NCI-H1417 (cell line): ENCODE measurements at regions not wholly inside any gene's neighbourhood (a gene's known extent, or its start where the extent isn't known, plus 50 kb on each side); places are given as distances from the start of the nearest gene placed in this dataset.
"Not testable (repeated sequence)": the region's sequence is repeated elsewhere in the genome, so short reads cannot be mapped to it uniquely, and the experiment has no call there.

Experiments used
- DNase-seq, 3 experiments: peaks; one replicate each; lab custom pipeline; 2025; lab: John Stamatoyannopoulos, UW

DNA sequence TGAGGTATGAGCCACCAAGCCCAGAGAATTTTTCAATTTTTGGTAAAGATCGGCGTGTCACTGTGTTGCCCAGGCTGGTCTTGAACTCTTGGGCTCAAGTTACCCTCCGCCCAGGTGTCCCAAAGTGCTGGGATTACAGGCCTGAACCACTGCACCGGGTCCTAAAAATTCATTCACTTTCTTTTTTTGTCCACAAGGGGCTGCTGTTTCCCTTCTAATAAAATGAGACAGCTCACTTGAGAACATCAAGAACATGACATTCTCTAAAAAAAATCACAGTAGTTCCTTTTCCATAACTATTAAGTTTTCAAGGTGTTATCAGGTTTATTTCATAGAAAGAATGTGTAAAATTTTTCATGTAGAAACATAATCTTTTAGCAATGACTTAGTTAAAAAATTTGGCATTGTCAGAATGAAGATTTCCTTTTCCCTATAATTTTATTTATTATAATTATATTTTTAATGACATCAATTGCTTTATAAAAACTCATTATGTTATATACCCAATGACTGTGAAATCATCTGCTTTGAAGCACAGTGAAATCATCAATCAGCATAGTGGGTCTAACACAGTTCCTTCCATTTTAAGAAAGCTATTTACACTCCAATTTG is 1723.8 kb upstream of the DEFB115 start:
- DNase-seq: peak in 2 of 3 experiments; percentile 11 to 58

DNA sequence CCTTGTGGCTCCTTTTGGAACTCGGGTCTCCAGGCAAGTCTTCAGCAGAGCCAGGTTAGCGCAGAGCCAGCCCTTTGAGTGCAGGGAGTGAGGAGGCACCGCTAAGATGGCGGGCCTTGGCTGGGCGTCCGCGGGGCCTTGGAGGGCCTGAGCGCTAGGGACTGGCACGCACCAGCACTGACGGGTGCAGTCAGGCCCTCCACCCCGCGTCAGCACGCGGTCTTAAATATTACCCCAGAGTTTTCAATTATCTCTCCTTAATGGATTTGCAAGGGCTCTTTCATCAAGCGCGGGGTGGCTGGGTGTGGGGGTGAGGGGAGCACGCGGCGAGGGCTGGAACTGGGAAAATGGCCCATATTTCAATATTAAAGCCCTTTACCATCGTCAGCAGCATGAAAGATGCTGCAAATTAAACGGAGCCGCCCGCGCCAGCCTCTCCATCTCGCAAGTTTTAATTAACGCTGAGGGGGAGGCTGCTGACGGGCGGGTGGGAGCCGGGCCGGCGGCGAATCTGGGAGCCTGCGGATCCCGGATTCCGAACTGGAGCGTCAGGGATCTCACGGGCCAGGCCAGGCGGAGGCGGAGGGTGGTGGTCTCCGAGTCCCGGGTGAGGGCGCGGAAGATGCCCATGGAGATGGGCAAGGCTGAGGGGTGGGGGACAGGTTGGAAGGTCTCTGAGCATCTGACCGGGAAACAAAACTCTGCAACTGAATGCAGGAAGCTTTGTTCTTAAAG is 1690.4 kb upstream of the DEFB115 start:
- DNase-seq: not testable (repeated sequence)

DNA sequence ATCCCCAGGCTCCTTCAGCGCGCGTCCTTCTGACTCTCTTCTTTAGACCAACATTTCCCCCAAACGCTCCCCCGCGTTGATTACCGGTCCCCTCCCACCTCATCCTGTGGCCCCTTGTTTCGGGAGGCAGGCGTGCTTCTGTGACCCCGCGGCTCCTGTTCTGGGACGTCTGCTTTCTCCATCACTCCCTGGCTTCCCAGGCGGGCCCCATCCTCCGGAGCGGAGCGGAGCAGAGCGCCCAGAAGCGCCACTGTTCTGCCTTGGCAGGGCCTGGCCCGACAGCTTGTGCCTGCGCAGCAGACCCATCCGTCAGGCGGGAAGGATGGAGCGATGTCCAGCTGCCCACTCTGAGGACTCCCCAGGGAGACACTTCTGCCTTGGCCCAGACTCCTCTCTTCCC is 1689.8 kb upstream of the DEFB115 start:
- DNase-seq: not testable (repeated sequence)

DNA sequence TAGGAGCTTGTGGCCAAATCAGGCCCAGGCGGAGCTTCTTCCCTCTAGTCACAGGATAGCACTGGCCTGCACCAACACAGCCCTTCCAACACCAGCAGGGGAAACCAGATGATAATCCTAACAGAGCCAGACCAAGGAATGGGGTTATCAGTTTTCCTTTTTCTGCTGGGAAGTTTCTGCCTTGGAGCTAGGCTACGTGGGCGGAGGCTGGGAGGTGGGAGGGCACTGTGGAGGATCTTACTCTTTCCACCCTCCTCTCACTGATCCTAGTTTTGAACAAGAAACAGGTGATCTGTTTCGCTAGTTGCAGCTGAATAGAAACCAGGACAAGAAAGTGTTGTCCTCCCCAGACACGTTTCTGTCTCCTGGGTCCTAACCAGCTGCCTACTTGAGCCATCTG is 1687.3 kb upstream of the DEFB115 start:
- not testable (repeated sequence) for DNase-seq

DNA sequence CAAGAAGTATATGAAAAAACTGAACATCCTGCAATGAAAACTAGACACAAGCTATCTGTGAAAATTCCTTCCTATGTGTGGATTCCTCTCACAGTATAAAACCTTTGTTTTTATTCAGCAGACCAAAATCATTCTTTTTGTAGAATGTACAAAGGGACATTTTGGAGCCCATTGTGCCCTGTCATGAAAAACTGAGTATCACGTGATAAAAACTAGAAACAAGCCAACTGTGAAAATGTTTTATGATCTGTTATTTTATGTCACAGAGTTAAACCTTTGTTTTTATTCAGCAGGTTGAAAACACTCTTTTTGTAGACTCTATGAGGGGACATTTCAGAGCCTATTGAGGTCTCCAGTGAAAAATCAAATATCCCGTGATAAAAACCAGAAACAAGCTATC is 1667.9 kb upstream of the DEFB115 start:
- not testable (repeated sequence) for DNase-seq

DNA sequence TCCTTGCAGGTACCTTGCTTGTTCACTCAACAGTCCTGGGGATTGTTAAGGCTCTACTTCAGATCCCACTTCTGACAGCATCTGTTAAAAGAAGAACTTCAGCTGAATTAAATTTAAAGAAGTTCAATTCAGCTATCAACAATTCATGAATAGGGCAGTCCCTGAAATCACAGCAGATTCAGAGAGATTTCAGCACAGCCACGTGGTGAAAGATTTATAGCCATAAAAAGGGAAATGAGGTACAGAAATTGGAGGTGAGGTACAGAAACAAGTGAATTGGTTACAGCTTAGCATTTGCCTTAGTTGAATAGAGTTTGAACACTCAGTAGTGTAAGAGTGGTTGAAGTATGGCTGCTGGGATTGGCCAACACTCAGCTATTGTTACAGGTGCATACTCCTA is 1653.3 kb upstream of the DEFB115 start:
- DNase-seq: not testable (repeated sequence)

DNA sequence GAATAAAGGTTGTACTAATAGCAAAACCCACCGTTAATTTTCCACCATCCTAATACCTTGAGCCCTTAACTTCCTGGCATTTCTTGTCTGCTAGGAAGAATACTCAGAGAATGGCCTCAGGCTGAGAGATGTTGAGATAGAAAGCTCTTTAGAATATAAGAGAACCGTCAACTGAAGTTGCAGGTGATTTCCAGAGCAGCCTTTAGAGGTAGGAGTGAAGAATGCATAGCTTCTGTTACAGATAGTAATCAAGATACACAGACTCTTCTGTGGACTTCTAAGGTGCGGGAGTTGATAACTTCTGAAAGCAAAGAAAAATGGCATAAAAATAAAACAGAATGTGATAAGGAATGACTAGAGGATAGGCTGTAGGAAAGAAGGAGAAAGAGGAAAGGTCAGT is 1651.3 kb upstream of the DEFB115 start:
- not testable (repeated sequence) for DNase-seq

DNA sequence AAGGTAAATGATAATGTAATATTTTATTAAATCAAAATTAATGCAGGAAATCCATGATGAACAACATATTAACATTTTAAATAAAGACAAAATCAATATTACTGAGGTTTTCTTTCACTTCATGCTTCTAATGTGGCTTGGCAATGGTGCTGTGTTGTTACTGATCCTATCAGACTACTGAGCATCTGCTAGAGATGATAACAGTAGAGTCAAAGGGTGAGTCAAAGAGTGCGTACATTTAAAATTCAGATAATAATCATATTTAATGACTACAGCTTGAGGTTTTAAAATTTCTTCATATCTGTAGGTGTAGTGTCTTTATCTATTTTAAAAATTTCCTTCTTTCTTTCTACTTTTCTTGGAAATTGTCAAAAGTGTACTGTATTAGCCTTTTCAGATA is 1628.1 kb upstream of the DEFB115 start:
- not testable (repeated sequence) for DNase-seq
